ENCODE measurements at regions not wholly inside any gene's neighbourhood (a gene's known extent, or its start where the extent isn't known, plus 50 kb on each side); places are given as distances from the start of the nearest gene placed in this dataset.

DNA sequence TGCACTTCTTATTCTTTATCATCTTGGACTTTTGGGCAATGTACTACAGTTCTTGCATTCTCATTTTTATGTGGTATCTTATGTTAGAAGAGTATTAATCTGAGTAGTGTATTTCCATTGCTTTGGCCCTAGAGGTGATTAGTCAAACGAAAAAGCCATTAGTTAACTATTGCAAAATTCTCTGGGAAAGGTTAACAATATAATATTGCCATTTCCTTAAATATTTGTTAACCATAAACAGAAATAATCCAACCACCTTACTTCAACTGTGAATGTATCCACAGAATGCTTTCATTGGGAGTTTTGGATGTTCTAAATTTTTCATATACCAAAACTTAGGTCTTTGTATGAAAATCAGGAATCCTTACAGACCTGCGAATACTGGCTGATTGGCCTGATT, 294.6 kb upstream of the UGT8 start:
- TF ChIP-seq, protein P1, sequence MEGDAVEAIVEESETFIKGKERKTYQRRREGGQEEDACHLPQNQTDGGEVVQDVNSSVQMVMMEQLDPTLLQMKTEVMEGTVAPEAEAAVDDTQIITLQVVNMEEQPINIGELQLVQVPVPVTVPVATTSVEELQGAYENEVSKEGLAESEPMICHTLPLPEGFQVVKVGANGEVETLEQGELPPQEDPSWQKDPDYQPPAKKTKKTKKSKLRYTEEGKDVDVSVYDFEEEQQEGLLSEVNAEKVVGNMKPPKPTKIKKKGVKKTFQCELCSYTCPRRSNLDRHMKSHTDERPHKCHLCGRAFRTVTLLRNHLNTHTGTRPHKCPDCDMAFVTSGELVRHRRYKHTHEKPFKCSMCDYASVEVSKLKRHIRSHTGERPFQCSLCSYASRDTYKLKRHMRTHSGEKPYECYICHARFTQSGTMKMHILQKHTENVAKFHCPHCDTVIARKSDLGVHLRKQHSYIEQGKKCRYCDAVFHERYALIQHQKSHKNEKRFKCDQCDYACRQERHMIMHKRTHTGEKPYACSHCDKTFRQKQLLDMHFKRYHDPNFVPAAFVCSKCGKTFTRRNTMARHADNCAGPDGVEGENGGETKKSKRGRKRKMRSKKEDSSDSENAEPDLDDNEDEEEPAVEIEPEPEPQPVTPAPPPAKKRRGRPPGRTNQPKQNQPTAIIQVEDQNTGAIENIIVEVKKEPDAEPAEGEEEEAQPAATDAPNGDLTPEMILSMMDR (IDR thresholded peaks at IDR 0.05), result no peak
- TF ChIP-seq POLR2A (IDR thresholded peaks at IDR 0.05), result no peak
- TF ChIP-seq POLR2AphosphoS5 (IDR thresholded peaks at IDR 0.05), result no peak
- TF ChIP-seq EP300 (IDR thresholded peaks at IDR 0.05; ENCODE audit: low read depth), result no peak

Measured in transverse colon (tissue), 4 donors.